HG03571 (cell line): ENCODE measurements at regions not wholly inside any gene's neighbourhood (a gene's known extent, or its start where the extent isn't known, plus 50 kb on each side); places are given as distances from the start of the nearest gene placed in this dataset.
"Not testable (repeated sequence)": the region's sequence is repeated elsewhere in the genome, so short reads cannot be mapped to it uniquely, and the experiment has no call there.

ENCODE experiments used
- ATAC-seq: cut with Tn5 transposase; IDR thresholded peaks from one replicate; pipeline ENCODE4 v1.9.1; 2021; ENCODE audit not compliant: unreplicated experiment

DNA sequence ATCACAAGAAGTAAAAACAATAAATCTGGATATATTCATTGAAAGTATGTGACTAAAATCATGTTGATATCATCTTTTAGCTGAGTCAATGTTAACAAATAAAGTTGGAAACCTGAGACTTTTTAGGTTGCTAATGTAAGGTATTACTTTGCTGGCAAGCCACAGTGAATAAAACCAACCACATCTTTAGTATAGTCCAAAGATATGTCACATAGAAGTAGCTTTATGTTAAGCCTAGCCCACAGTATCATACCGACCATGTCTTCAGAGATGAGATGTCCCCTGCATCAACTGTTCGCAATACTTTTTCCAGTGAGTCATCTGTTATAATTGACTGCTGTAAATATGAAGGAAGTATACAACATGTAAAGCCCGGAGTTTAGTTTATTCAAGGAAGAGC is 107.6 kb upstream of the MCHR2 start:
- no peak for ATAC-seq

- no peak for ATAC-seq
Measured at GRCh38 chr6:100100776-100101175, 106.8 kb upstream of the MCHR2 start.

DNA sequence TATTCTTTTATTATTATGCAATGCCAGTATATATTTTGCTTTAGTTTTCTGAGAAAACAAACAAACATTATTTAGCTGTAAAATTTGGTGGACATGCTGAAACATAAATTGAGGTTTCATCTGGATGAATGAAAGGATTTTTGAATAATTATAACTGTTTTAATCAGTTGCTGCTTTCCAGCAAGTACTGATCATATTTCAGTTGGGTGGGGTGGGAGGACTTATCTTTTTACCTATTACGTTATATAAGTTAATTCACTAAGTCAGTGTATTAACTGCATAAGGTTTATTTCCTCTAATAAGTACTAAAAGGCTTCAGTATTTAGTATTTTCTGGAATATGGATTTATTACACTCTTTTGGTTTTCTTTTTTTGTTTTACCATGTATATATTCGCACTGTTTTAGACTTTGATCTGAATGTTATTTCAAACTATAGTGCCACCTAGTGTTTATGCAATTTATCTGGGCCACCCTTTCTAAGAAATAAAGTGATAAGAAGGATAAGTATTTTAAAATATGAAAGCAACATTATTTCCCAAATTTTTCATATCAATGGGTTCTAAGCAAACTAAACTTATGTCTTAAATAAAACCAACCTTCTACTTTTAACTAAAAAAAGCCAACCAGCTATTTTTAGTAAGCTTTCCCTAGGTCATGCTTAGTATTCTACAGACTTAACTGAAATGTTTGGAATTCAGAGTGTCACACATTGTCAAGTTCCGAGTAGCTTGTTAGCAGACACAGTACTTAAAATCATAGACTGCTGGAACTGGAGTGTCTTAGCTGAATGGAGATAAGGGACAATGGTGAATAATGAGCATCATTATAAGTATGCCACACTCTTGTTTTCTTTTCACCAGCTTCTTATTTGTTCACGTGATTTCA is 105.4 kb upstream of the MCHR2 start:
- ATAC-seq: no peak

GRCh38 chr6:100096936-100097335 is 102.9 kb upstream of the MCHR2 start:
- no peak for ATAC-seq

DNA sequence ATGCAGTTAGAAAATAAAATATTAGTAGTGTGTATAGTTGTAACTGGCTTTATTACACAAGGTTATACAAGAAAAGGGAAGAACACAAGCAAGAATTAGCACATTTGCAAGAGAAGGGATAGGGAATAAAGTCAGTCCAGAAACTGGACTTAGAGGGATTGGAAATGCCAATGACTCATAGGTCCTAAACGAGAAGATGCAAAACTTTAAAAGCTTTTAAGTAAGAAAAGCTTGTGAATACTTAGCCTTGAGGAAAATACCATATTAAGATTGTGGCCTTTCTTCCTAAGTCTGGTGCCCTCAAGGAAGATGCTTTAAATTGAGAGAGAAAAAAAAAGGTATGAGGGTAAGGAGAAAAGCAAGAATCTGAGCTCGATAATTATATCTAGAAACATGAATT is 102.3 kb upstream of the MCHR2 start:
- ATAC-seq: no peak

DNA sequence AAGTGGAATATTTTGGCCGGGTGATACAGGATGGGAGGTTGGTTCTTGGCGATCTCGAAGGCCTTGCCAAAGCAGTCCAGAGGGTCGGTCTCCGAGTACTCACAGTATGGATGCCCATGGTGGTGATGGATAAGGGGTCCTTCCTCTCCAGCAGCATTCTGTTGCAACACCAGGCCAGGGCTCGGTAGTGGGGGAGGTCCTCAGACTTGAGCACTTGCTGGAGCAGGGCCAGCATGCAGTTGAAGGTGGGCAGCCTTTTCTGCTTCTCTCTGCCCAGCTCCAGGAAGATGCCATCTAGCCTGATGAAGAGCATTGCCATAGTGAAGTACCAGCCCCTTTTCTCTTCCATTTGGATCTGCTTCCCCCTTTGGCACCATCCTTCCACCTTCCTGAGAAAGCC is 99.4 kb upstream of the MCHR2 start:
- ATAC-seq: no peak

DNA sequence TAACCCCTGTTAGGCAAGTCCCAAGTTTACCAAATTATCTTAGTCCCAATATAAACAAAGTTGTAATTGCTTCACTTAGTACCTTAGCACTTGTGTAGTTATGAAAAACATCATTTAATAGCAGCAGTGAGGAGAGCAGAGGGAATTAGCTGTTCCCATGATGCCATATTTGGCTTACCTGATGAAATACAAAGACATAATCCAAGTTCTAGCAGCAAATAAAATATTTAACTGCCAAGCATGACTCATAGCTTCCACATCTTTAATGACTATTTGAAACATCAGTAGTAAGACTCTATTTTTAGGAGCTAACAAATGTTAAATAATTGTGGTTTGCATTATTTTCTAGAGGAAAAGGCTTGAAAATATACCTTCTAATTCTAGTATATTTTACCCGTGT is 94.0 kb upstream of the MCHR2 start:
- no peak for ATAC-seq

- no peak for ATAC-seq
Measured at GRCh38 chr6:100084991-100085364, 91.0 kb upstream of the MCHR2 start.

DNA sequence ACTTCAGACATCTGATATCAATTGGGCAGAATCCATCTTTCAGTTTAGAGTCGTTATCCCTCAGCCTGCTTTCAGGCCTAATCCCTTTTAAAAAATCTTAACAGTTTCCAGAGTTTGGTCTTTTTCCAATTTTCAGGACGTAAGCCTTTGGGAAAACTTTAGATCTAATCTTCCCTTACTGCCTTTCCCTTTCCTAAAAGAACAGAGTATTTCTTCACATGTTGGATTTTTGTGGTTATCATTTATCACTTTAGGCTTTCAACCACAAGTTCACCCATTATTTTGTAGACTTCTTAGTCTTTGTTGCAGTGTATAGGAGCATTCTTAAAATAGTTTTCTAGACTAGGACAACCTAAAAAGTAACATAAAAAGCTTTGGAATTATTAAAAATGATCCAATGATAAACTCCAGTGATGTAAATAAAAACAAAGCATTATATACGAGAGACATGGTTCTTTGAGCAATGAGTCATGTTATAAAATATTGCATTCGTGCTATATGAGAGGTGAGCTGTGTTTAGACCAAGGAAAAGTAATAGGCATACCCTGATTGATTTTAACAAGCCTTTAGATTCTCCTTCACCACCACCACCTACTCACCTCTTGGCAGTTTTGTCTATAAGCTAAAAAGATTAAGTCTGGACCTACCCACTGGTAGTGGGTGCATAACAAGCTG is 90.4 kb upstream of the MCHR2 start:
- ATAC-seq: no peak

DNA sequence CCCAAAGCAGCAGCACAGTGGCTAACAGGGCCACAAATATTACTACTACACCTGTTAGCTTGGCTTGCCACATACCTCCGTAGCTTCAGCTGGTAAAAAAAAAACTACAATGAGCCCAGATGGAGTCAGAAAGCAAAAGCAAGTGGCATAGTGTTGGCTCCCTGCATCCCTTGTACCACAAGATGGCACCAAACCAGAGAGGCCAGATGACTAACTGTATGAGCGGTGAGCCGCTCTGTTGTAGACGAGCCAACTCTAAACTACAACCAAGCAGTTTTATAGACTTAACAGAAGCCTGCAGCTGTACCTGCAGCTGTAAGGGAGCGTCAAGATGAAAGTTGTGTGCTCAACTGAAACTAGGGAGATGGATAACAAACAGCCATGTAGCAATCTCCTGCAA is 84.5 kb upstream of the MCHR2 start:
- peak; percentile 66 for ATAC-seq

DNA sequence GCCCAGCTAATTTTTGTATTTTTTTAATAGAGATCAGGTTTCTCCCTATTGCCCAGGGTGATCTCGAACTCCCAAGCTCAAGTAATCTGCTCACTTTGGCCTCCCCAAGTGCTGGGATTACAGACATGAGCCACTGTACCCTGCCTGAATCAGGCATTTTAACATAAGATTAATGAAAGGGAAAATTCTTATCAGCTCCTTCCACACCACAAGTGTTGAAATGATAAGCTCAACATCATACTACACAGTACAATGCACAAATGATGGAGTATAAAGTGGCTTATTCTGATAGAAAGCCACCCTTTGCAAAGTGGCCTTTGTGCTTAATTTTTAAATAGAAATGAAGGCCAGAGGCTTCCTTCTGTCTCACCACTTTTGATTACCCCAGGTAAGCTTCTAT is 71.3 kb upstream of the MCHR2 start:
- ATAC-seq: no peak

- no peak for ATAC-seq
Measured at GRCh38 chr6:100062621-100063020, 68.6 kb upstream of the MCHR2 start.

GRCh38 chr6:100057941-100058340 is 63.9 kb upstream of the MCHR2 start:
- ATAC-seq: no peak

GRCh38 chr6:100050550-100050949 is 56.5 kb upstream of the MCHR2 start:
- ATAC-seq: no peak

DNA sequence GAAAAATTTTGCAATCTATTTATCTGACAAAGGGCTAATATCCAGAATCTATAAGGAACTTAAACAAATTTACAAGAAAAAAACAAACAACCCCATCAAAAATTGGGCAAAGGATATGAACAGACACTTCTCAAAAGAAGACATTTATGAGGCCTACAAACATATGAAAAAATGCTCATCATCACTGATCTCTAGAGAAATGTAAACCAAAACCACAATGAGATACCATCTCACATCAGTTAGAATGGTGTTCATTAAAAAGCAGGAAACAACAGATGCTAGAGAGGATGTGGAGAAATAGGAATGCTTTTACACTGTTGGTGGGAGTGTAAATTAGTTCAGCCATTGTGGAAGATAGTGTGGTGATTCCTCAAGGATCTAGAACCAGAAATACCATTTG is 49.9 kb upstream of the MCHR2 start:
- not testable (repeated sequence) for ATAC-seq
